T-cell (primary cell): ENCODE measurements at regions not wholly inside any gene's neighbourhood (a gene's known extent, or its start where the extent isn't known, plus 50 kb on each side); places are given as distances from the start of the nearest gene placed in this dataset.
A peak's percentile ranks its signal among the peaks of the same experiment; 100 is the strongest.

Experiments
- ATAC-seq, 4 experiments: fragments of 200-7000 bp in 3 of 4; fragments of 150-1000 bp in 1 of 4; cut with Tn5 transposase; replicated peaks in 1 of 4; 1 replicate in 3 of 4; 2 replicates in 1 of 4; pipeline ENCODE4 v1.10.0; 2021; ENCODE audit warnings: moderate library complexity in 3 of 4, mild to moderate bottlenecking in 2 of 4, moderate number of reproducible peaks in 1 of 4
- CTCF ChIA-PET, 2 donors: fragments of 300-600 bp; sonication (Branson Sonifier 250); formaldehyde crosslinking; loops; one replicate each; lab custom pipeline; 2022; ENCODE audit warnings: antibody characterized with exemption in 2 of 2; lab: Charles Lee
- POLR2A ChIA-PET, 2 donors: fragments of 300-600 bp; sonication (Branson Sonifier 250); formaldehyde crosslinking; loops; one replicate each; lab custom pipeline; 2022; ENCODE audit warnings: antibody characterized with exemption in 2 of 2; lab: Charles Lee
- DNase-seq, 35 experiments: peaks; one replicate each; pipeline versions ENCODE4 v3.0.0 to v3.0.0-alpha.2; 2013 to 2023
- H3K27ac ChIP-seq: one replicate; pipeline ENCODE4 v1.5.1; 2013; ENCODE audit warnings: low read length
- H3K27me3 ChIP-seq, 2 experiments: replicated peaks in 1 of 2; 1 replicate in 1 of 2; 2 replicates in 1 of 2; pipeline versions ENCODE4 v1.6.1 to v1.7.0; 2013; ENCODE audit warnings: low read length in 1 of 2, mixed read lengths in 1 of 2; ENCODE audit not compliant: control insufficient read depth in 2 of 2, insufficient read depth in 2 of 2; ENCODE audit errors: extremely low read depth in 1 of 2
- H3K36me3 ChIP-seq, 2 donors: 1 replicate in 1 of 2; 2 replicates in 1 of 2; pipeline versions ENCODE4 v1.6.1 to v1.7.0; 2013; ENCODE audit warnings: low read length in 1 of 2; ENCODE audit not compliant: control insufficient read depth in 2 of 2, insufficient read depth in 1 of 2; ENCODE audit errors: extremely low read depth in 1 of 2
- H3K4me1 ChIP-seq, 2 experiments: 1 replicate in 1 of 2; 2 replicates in 1 of 2; pipeline versions ENCODE4 v1.6.1 to v1.7.0; 2013; ENCODE audit warnings: low read length in 2 of 2, mixed read lengths in 1 of 2; ENCODE audit not compliant: insufficient read depth in 2 of 2, control insufficient read depth in 1 of 2; ENCODE audit errors: extremely low read depth in 1 of 2
- H3K4me3 ChIP-seq, 2 donors: 1 replicate in 1 of 2; 2 replicates in 1 of 2; pipeline versions ENCODE4 v1.5.1 to v1.7.0; 2013; ENCODE audit warnings: mild to moderate bottlenecking in 2 of 2, low read length in 1 of 2, moderate library complexity in 1 of 2; ENCODE audit not compliant: control insufficient read depth in 1 of 2; ENCODE audit errors: extremely low read depth in 1 of 2
- H3K9me3 ChIP-seq: 2 replicates; pipeline ENCODE4 v1.7.0; 2013
- H3K27ac Mint-ChIP-seq, 2 donors: one replicate each; pipeline ENCODE4 v1.8.0; 2020 to 2021; ENCODE audit warnings: mild to moderate bottlenecking in 2 of 2, mixed read lengths in 2 of 2
- H3K27me3 Mint-ChIP-seq, 2 donors: one replicate each; pipeline ENCODE4 v1.8.0; 2021 to 2022; ENCODE audit warnings: mixed read lengths in 2 of 2
- H3K36me3 Mint-ChIP-seq: one replicate; pipeline ENCODE4 v1.8.0; 2021; ENCODE audit warnings: mixed read lengths
- H3K4me1 Mint-ChIP-seq, 3 donors: one replicate each; pipeline ENCODE4 v1.8.0; 2020 to 2022; ENCODE audit warnings: mixed read lengths in 3 of 3, mild to moderate bottlenecking in 1 of 3
- H3K4me3 Mint-ChIP-seq, 3 donors: one replicate each; pipeline ENCODE4 v1.8.0; 2020 to 2022; ENCODE audit warnings: mild to moderate bottlenecking in 3 of 3, mixed read lengths in 3 of 3, moderate library complexity in 3 of 3
- H3K9me3 Mint-ChIP-seq, 3 donors: one replicate each; pipeline ENCODE4 v1.8.0; 2020 to 2022; ENCODE audit warnings: mixed read lengths in 3 of 3
- WGBS: methylation state at CpG from one replicate; pipeline ENCODE4 v1.1.5; 2013; ENCODE audit warnings: missing lambda C conversion rate; ENCODE audit not compliant: insufficient coverage; 5-methylcytosine and 5-hydroxymethylcytosine counted together

- DNase-seq (no peak), ATAC-seq (no peak)
- H3K9me3 ChIP-seq, result no peaks in the 10 kb centered on the region
- ChIA-PET CTCF (no interaction called here), POLR2A (no interaction called here)
- 93% methylated on average over 3 of the region's 6 CpGs for WGBS
- Mint-ChIP-seq H3K27me3 (peaks cover 0 to 4% of the 10 kb centered on the region in 2 donors), H3K4me3 (no peak overlapping the region), H3K36me3 (no peaks in the 10 kb centered on the region), H3K27ac (no peak overlapping the region), H3K9me3 (no peaks in the 10 kb centered on the region), H3K4me1 (peaks cover 0 to 15% (median 11%) of the 10 kb centered on the region in 3 donors)
- peaks cover 0 to 18% of the 10 kb centered on the region in 2 experiments for H3K4me1 ChIP-seq
- no peaks in the 10 kb centered on the region for H3K36me3 ChIP-seq
- H3K27me3 ChIP-seq, result peaks cover 0 to 10% of the 10 kb centered on the region in 2 experiments
- no peak overlapping the region for H3K4me3 ChIP-seq
- H3K27ac ChIP-seq, result no peak overlapping the region
These were observed 69.1 kb upstream of the TOP1 start for GRCh38 chr20:40959325-40960092.

- Mint-ChIP-seq H3K36me3 (no peaks in the 10 kb centered on the region), H3K4me1 (peaks cover 0 to 15% (median 11%) of the 10 kb centered on the region in 3 donors), H3K27ac (no peak overlapping the region), H3K9me3 (no peaks in the 10 kb centered on the region), H3K27me3 (peaks cover 0 to 4% of the 10 kb centered on the region in 2 donors), H3K4me3 (no peak overlapping the region)
- ATAC-seq (no peak), DNase-seq (no peak)
- Histone ChIP-seq H3K27me3 (peaks cover 0 to 10% of the 10 kb centered on the region in 2 experiments), H3K4me1 (peaks cover 0 to 18% of the 10 kb centered on the region in 2 experiments), H3K4me3 (no peak overlapping the region), H3K9me3 (no peaks in the 10 kb centered on the region), H3K27ac (no peak overlapping the region), H3K36me3 (no peaks in the 10 kb centered on the region)
- ChIA-PET POLR2A (no interaction called here), CTCF (no interaction called here)
- no CpG with 5 or more reads among the region's 4 CpGs for WGBS
These were observed 68.5 kb upstream of the TOP1 start for GRCh38 chr20:40960101-40960500.

GRCh38 chr20:40960521-40960956 lies 68.1 kb upstream of the TOP1 start:
- Mint-ChIP-seq H3K4me3 (no peak overlapping the region), H3K27ac (no peak overlapping the region), H3K27me3 (peaks cover 0 to 4% of the 10 kb centered on the region in 2 donors), H3K36me3 (no peaks in the 10 kb centered on the region), H3K9me3 (no peaks in the 10 kb centered on the region), H3K4me1 (peaks cover 0 to 15% (median 11%) of the 10 kb centered on the region in 3 donors)
- ChIA-PET CTCF (interaction anchor here in 1 of 2 donors (0.5 kb wide), 1 partner anchor 9 kb away, joined by 3 read pairs; no protein-coding TSS in a partner anchor), POLR2A (no interaction called here)
- ATAC-seq, result no peak
- Histone ChIP-seq H3K27ac (no peak overlapping the region), H3K27me3 (peaks cover 0 to 10% of the 10 kb centered on the region in 2 experiments), H3K4me3 (no peak overlapping the region), H3K36me3 (no peaks in the 10 kb centered on the region), H3K4me1 (peaks cover 0 to 18% of the 10 kb centered on the region in 2 experiments), H3K9me3 (no peaks in the 10 kb centered on the region)
- no peak for DNase-seq
- 95% methylated on average over 5 of the region's 10 CpGs for WGBS

GRCh38 chr20:40961176-40961575 lies 67.4 kb upstream of the TOP1 start:
- H3K4me3 Mint-ChIP-seq, result no peak overlapping the region
- no peaks in the 10 kb centered on the region for H3K9me3 Mint-ChIP-seq
- H3K27ac Mint-ChIP-seq, result no peak overlapping the region
- 60% methylated on average over 2 of the region's 2 CpGs for WGBS
- H3K27me3 Mint-ChIP-seq, result peaks cover 0 to 4% of the 10 kb centered on the region in 2 donors
- peaks cover 0 to 10% of the 10 kb centered on the region in 2 experiments for H3K27me3 ChIP-seq
- DNase-seq (no peak), ATAC-seq (no peak)
- CTCF ChIA-PET, result interaction anchor here in 1 of 2 donors (1.2 kb wide), 1 partner anchor 9 kb away, joined by 4 read pairs; no protein-coding TSS in a partner anchor
- peaks cover 0 to 15% (median 11%) of the 10 kb centered on the region in 3 donors for H3K4me1 Mint-ChIP-seq
- POLR2A ChIA-PET, result no interaction called here
- no peak overlapping the region for H3K4me3 ChIP-seq
- no peaks in the 10 kb centered on the region for H3K36me3 Mint-ChIP-seq
- H3K4me1 ChIP-seq, result peaks cover 0 to 18% of the 10 kb centered on the region in 2 experiments
- H3K36me3 ChIP-seq, result no peaks in the 10 kb centered on the region
- no peaks in the 10 kb centered on the region for H3K9me3 ChIP-seq
- no peak overlapping the region for H3K27ac ChIP-seq

GRCh38 chr20:40961686-40962640 lies 66.7 kb upstream of the TOP1 start:
- DNase-seq, result peak in 1 of 35 experiments; percentile 24
- Histone ChIP-seq H3K4me1 (peaks cover 0 to 18% of the 10 kb centered on the region in 2 experiments), H3K4me3 (no peak overlapping the region), H3K9me3 (no peaks in the 10 kb centered on the region), H3K27me3 (peaks cover 0 to 10% of the 10 kb centered on the region in 2 experiments), H3K27ac (no peak overlapping the region), H3K36me3 (no peaks in the 10 kb centered on the region)
- 69% methylated on average over 9 of the region's 13 CpGs for WGBS
- H3K4me3 Mint-ChIP-seq, result no peak overlapping the region
- no peaks in the 10 kb centered on the region for H3K9me3 Mint-ChIP-seq
- ChIA-PET CTCF (interaction anchor here (0.6 to 1.7 kb wide), 12 partner anchors 9 to 1912 kb away, joined by 3 to 12 read pairs (median 4); no protein-coding TSS in a partner anchor), POLR2A (no interaction called here)
- no peaks in the 10 kb centered on the region for H3K36me3 Mint-ChIP-seq
- peaks cover 0 to under 1% of the 10 kb centered on the region in 2 donors for H3K27me3 Mint-ChIP-seq
- H3K4me1 Mint-ChIP-seq, result peaks cover 0 to 12% (median 11%) of the 10 kb centered on the region in 3 donors
- no peak overlapping the region for H3K27ac Mint-ChIP-seq
- peak in 3 of 4 experiments; percentile 43 to 64 (median 53) for ATAC-seq
